Adrenal gland (tissue), 5 donors: ENCODE measurements at regions not wholly inside any gene's neighbourhood (a gene's known extent, or its start where the extent isn't known, plus 50 kb on each side); places are given as distances from the start of the nearest gene placed in this dataset.

Experiments used
- POLR2A ChIP-seq, 2 donors: fragments of 450-650 bp; IDR thresholded peaks; one replicate each; pipeline ENCODE4 v1.6.1; 2017; ENCODE audit warnings: antibody characterized with exemption in 2 of 2, mild to moderate bottlenecking in 2 of 2, moderate library complexity in 1 of 2
- TF ChIP-seq, protein P1 (sequence below), 6 experiments: fragments of 450-650 bp in 4 of 6; fragments of 200-600 bp in 2 of 6; sonication (generic) in 1 of 6; IDR thresholded peaks; 1 replicate in 5 of 6; 2 replicates in 1 of 6; pipeline versions ENCODE4 v1.5.1 to v1.8.0; 2016 to 2021; ENCODE audit warnings: antibody characterized with exemption in 6 of 6, mild to moderate bottlenecking in 2 of 6, moderate library complexity in 1 of 6
- donor health status: DM: no; HTN: no; CAD: no.

- TF ChIP-seq, protein P1, sequence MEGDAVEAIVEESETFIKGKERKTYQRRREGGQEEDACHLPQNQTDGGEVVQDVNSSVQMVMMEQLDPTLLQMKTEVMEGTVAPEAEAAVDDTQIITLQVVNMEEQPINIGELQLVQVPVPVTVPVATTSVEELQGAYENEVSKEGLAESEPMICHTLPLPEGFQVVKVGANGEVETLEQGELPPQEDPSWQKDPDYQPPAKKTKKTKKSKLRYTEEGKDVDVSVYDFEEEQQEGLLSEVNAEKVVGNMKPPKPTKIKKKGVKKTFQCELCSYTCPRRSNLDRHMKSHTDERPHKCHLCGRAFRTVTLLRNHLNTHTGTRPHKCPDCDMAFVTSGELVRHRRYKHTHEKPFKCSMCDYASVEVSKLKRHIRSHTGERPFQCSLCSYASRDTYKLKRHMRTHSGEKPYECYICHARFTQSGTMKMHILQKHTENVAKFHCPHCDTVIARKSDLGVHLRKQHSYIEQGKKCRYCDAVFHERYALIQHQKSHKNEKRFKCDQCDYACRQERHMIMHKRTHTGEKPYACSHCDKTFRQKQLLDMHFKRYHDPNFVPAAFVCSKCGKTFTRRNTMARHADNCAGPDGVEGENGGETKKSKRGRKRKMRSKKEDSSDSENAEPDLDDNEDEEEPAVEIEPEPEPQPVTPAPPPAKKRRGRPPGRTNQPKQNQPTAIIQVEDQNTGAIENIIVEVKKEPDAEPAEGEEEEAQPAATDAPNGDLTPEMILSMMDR (IDR thresholded peaks at IDR 0.05) = no peak
- TF ChIP-seq POLR2A (IDR thresholded peaks at IDR 0.05) = no peak
Measured at GRCh38 chr15:98178861-98179260, 218.4 kb downstream of the ARRDC4 start.
